ENCODE measurements at regions not wholly inside any gene's neighbourhood (a gene's known extent, or its start where the extent isn't known, plus 50 kb on each side); places are given as distances from the start of the nearest gene placed in this dataset.

DNA sequence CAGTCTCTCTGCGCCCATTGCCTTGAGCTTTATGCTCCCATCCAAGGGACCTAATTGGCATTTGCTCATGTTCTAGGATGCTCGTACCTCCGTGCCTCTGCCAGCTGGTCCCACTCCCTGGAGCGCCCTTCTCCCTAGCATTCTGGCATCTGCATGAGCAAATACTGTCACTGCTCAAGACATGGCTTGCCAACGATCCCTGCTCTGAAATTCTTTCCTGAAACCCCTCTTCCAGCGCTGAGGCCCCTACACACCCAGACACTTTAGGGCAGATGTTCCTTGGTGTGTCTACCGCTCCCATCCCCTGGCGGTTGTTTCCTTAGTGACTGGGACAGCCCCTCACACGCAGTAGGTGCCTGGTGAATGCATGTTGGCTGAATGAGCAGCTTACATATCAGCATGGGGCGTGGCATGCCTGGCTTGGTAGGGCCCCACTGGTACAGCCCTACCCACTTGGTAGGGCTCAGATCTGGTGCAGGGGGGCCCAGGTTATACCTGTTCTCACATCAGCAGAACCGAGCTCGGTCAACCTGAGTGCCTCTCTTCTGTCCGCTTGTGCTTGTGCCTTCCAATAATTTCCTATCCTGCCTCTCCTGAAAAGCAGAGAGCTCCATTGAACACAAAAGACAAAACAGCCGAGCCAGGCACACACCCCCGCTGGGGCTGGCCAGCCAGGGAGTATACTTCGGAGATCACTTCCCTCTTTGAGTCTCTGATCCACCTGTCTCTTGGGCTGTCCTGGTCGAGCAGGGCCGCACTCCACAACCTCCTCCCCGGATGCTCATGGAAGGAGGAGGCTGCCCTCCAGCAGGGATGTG is 59.2 kb downstream of the INHBB start:
- Histone ChIP-seq H3K9ac (ENCODE audit: extremely low read depth, insufficient read length, low read length) (no peak overlapping the region), H3K27ac (ENCODE audit: insufficient read length, low read depth, low read length) (no peak overlapping the region), H3K23ac (ENCODE audit: insufficient read length, low read depth, low read length) (no peak overlapping the region), H2AFZ (ENCODE audit: low read length) (no peak overlapping the region), H3K4me2 (ENCODE audit: insufficient read depth, insufficient read length, low read length) (no peak overlapping the region), H4K20me1 (ENCODE audit: control insufficient read depth, insufficient read depth, insufficient read length) (no peaks in the 10 kb centered on the region), H3K79me2 (ENCODE audit: insufficient read depth, low read length) (no peaks in the 10 kb centered on the region), H3K9me3 (ENCODE audit: control insufficient read depth, low read depth, low read length) (peaks cover 5% of the 10 kb centered on the region), H3K14ac (ENCODE audit: insufficient read depth, low read length) (no peak overlapping the region), H3K79me1 (ENCODE audit: insufficient read depth, low read depth, low read length, poor library complexity, severe bottlenecking) (no peaks in the 10 kb centered on the region), H3K4ac (ENCODE audit: low read depth, low read length) (no peak overlapping the region), H2AK5ac (ENCODE audit: insufficient read length, low read length) (no peak overlapping the region), H3K4me1 (ENCODE audit: insufficient read depth, low read length) (no peaks in the 10 kb centered on the region), H4K8ac (replicated peaks; ENCODE audit: insufficient read length, low read depth, low read length) (no peak overlapping the region), H2BK5ac (ENCODE audit: insufficient read length, low read length) (no peak overlapping the region), H2BK15ac (ENCODE audit: low read depth, low read length) (no peak overlapping the region), H3T11ph (ENCODE audit: low read length) (no peak overlapping the region), H2BK120ac (ENCODE audit: low read depth, low read length, poor library complexity, severe bottlenecking) (no peak overlapping the region), H3K56ac (ENCODE audit: insufficient read length, low read depth, low read length) (no peak overlapping the region), H4K5ac (ENCODE audit: insufficient read length, low read depth, low read length) (no peak overlapping the region), H3K23me2 (ENCODE audit: insufficient read length, low read depth, low read length, poor library complexity, severe bottlenecking) (no peaks in the 10 kb centered on the region), H2BK20ac (ENCODE audit: low read depth, low read length, poor library complexity, severe bottlenecking) (no peak overlapping the region), H3K18ac (ENCODE audit: insufficient read length, low read depth, low read length) (no peak overlapping the region), H3K27me3 (ENCODE audit: insufficient read depth, low read length) (no peaks in the 10 kb centered on the region), H4K91ac (ENCODE audit: insufficient read length, low read depth, low read length) (no peak overlapping the region), H2BK12ac (ENCODE audit: insufficient read length, low read depth, low read length) (no peak overlapping the region)
- TF ChIP-seq, protein P1, sequence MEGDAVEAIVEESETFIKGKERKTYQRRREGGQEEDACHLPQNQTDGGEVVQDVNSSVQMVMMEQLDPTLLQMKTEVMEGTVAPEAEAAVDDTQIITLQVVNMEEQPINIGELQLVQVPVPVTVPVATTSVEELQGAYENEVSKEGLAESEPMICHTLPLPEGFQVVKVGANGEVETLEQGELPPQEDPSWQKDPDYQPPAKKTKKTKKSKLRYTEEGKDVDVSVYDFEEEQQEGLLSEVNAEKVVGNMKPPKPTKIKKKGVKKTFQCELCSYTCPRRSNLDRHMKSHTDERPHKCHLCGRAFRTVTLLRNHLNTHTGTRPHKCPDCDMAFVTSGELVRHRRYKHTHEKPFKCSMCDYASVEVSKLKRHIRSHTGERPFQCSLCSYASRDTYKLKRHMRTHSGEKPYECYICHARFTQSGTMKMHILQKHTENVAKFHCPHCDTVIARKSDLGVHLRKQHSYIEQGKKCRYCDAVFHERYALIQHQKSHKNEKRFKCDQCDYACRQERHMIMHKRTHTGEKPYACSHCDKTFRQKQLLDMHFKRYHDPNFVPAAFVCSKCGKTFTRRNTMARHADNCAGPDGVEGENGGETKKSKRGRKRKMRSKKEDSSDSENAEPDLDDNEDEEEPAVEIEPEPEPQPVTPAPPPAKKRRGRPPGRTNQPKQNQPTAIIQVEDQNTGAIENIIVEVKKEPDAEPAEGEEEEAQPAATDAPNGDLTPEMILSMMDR (conservative IDR thresholded peaks at IDR 0.05) = no peak
- no peaks in the 10 kb centered on the region; a peak in 2 of 4 replicates for H3K4me1 Mint-ChIP-seq
- no peak overlapping the region for H3K4me3 Mint-ChIP-seq
- peaks cover 41% of the 10 kb centered on the region for H3K27me3 Mint-ChIP-seq (ENCODE audit: low read depth)
- H3K36me3 Mint-ChIP-seq (ENCODE audit: insufficient read depth in 1 of 3, low read depth in 3 of 3) = no peaks in the 10 kb centered on the region
- H3K27ac Mint-ChIP-seq = no peak overlapping the region
- WGBS (ENCODE audit: extremely low coverage, insufficient read length, low lambda C conversion rate) = no CpG with 5 or more reads among the region's 19 CpGs
- peaks cover 8 to 14% of the 10 kb centered on the region in 2 experiments; a peak in 4 of 5 replicates for H3K9me3 Mint-ChIP-seq
- no peak for DNase-seq

Data from H9 (cell line).